Astrocyte (in vitro differentiated cells and primary cell): ENCODE measurements at regions not wholly inside any gene's neighbourhood (a gene's known extent, or its start where the extent isn't known, plus 50 kb on each side); places are given as distances from the start of the nearest gene placed in this dataset.

Source experiments
- DNase-seq: peaks from one replicate; pipeline ENCODE4 v3.0.0-alpha.2; 2010; ENCODE audit warnings: low read depth
- FAIRE-seq: peaks from 2 replicates; lab custom pipeline; 2011; peaks lifted over from hg19 to GRCh38; lab: Jason Lieb, UNC
- H2AFZ ChIP-seq: 2 replicates; pipeline ENCODE4 v1.6.0; 2012; ENCODE audit warnings: low read depth, low read length, inconsistent platforms
- H3K27ac ChIP-seq: 2 replicates; pipeline ENCODE4 v1.5.1; 2011; ENCODE audit warnings: low read depth, low read length, inconsistent platforms
- H3K27me3 ChIP-seq: 2 replicates; pipeline ENCODE4 v1.6.0; 2011; ENCODE audit warnings: low read length, inconsistent platforms; ENCODE audit not compliant: insufficient read depth
- H3K36me3 ChIP-seq: 2 replicates; pipeline ENCODE4 v1.5.1; 2011; ENCODE audit warnings: low read length, inconsistent platforms; ENCODE audit not compliant: insufficient read depth
- H3K4me1 ChIP-seq: 2 replicates; pipeline ENCODE4 v1.5.1; 2011; ENCODE audit warnings: low read length, inconsistent platforms; ENCODE audit not compliant: insufficient read depth
- H3K4me2 ChIP-seq: 2 replicates; pipeline ENCODE4 v1.6.0; 2012; ENCODE audit warnings: low read length, inconsistent platforms
- H3K4me3 ChIP-seq: 2 replicates; pipeline ENCODE4 v1.5.1; 2011; ENCODE audit warnings: low read depth, mild to moderate bottlenecking, low read length, inconsistent platforms; ENCODE audit not compliant: insufficient read depth
- H3K79me2 ChIP-seq: 2 replicates; pipeline ENCODE4 v1.6.0; 2012; ENCODE audit warnings: mild to moderate bottlenecking, low read length, inconsistent platforms; ENCODE audit not compliant: insufficient read depth
- H3K9ac ChIP-seq: 2 replicates; pipeline ENCODE4 v1.6.0; 2012; ENCODE audit warnings: mild to moderate bottlenecking, low read length, inconsistent platforms
- H3K9me3 ChIP-seq: 2 replicates; pipeline ENCODE4 v1.5.1; 2012; ENCODE audit warnings: low read depth, mild to moderate bottlenecking, low read length, inconsistent platforms; ENCODE audit not compliant: insufficient read depth
- H4K20me1 ChIP-seq: 2 replicates; pipeline ENCODE4 v1.6.0; 2012; ENCODE audit warnings: low read length, inconsistent platforms; ENCODE audit not compliant: insufficient read depth
- H3K27ac Mint-ChIP-seq: one replicate; pipeline ENCODE4 v1.8.0; 2021; ENCODE audit warnings: mild to moderate bottlenecking, mixed read lengths; ENCODE audit not compliant: unreplicated experiment
- H3K27me3 Mint-ChIP-seq: one replicate; pipeline ENCODE4 v1.8.0; 2021; ENCODE audit warnings: low read depth, mixed read lengths; ENCODE audit not compliant: unreplicated experiment
- H3K36me3 Mint-ChIP-seq: one replicate; pipeline ENCODE4 v1.8.0; 2021; ENCODE audit warnings: low read depth, mixed read lengths; ENCODE audit not compliant: unreplicated experiment
- H3K4me1 Mint-ChIP-seq: one replicate; pipeline ENCODE4 v1.8.0; 2021; ENCODE audit warnings: low read depth, mixed read lengths; ENCODE audit not compliant: unreplicated experiment
- H3K4me3 Mint-ChIP-seq: one replicate; pipeline ENCODE4 v1.8.0; 2021; ENCODE audit warnings: mild to moderate bottlenecking, moderate library complexity, mixed read lengths; ENCODE audit not compliant: unreplicated experiment
- H3K9me3 Mint-ChIP-seq: one replicate; pipeline ENCODE4 v1.8.0; 2021; ENCODE audit warnings: mild to moderate bottlenecking, mixed read lengths; ENCODE audit not compliant: unreplicated experiment
- EZH2 ChIP-seq: IDR thresholded peaks from 2 replicates; pipeline ENCODE4 v1.6.1; 2012; ENCODE audit warnings: mild to moderate bottlenecking, low read length, inconsistent platforms; ENCODE audit not compliant: insufficient read depth
- TF ChIP-seq, protein P1 (sequence below): IDR thresholded peaks from 2 replicates; pipeline ENCODE4 v1.5.1; 2011; ENCODE audit warnings: low read depth, mild to moderate bottlenecking, inconsistent platforms, low read length, moderate library complexity; ENCODE audit not compliant: insufficient read depth

DNA sequence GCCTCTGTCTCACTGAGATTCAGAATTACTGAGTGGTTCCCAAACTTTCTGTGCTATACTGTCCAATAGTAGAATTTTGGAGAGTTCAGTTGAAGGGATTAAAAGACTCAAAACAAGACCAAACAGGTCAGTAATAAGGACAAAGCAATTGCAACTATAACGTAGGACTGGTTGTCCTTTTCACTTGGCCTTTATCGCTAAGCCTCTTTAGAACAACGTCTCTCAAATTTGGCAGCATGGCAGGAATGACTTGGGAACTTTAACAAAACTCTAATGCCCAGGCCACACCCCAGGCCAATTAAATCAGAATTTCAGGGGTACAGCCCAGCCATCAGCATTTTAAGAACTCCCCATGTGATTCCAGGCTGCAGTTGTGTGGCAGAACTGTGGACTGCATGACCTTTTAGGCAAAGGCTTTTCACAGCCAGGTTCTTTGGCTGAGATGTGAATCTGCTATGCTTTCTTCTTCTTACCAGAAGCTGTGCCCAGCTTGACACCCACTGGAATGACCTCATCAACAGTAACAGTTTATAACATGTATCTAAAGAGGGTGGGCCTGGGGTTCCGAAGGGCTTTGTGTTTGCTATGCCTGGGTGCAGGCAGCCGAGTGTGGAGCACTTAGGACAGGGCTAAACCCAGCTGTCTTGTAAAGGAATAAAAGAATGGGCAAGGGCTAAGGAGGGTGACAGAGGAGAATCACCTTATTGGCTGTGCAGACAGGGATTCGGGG is 226.2 kb upstream of the PRICKLE2 start:
- TF ChIP-seq, protein P1, sequence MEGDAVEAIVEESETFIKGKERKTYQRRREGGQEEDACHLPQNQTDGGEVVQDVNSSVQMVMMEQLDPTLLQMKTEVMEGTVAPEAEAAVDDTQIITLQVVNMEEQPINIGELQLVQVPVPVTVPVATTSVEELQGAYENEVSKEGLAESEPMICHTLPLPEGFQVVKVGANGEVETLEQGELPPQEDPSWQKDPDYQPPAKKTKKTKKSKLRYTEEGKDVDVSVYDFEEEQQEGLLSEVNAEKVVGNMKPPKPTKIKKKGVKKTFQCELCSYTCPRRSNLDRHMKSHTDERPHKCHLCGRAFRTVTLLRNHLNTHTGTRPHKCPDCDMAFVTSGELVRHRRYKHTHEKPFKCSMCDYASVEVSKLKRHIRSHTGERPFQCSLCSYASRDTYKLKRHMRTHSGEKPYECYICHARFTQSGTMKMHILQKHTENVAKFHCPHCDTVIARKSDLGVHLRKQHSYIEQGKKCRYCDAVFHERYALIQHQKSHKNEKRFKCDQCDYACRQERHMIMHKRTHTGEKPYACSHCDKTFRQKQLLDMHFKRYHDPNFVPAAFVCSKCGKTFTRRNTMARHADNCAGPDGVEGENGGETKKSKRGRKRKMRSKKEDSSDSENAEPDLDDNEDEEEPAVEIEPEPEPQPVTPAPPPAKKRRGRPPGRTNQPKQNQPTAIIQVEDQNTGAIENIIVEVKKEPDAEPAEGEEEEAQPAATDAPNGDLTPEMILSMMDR = no peak
- TF ChIP-seq EZH2 = no peak
- H3K27ac Mint-ChIP-seq = no peak overlapping the region

GRCh38 chr3:64450396-64450956 is 225.2 kb upstream of the PRICKLE2 start:
- peaks cover 8% of the 10 kb centered on the region for H3K36me3 Mint-ChIP-seq
- H3K9me3 ChIP-seq = no peaks in the 10 kb centered on the region
- peaks cover 16% of the 10 kb centered on the region for H3K4me1 Mint-ChIP-seq
- FAIRE-seq = no peak
- no peak overlapping the region for H3K9ac ChIP-seq
- no peak for TF ChIP-seq EZH2
- TF ChIP-seq, protein P1 = no peak
- H4K20me1 ChIP-seq = no peaks in the 10 kb centered on the region
- no peak overlapping the region for H3K4me2 ChIP-seq
- H3K4me3 ChIP-seq = no peak overlapping the region
- H3K27ac Mint-ChIP-seq = no peak overlapping the region
- no peak overlapping the region for H3K4me3 Mint-ChIP-seq
- H3K27me3 ChIP-seq = peaks cover 13% of the 10 kb centered on the region
- peaks cover 4% of the 10 kb centered on the region for H3K27me3 Mint-ChIP-seq
- H3K27ac ChIP-seq = no peak overlapping the region
- no peak for DNase-seq
- no peaks in the 10 kb centered on the region for H3K36me3 ChIP-seq
- peaks cover 9% of the 10 kb centered on the region for H3K4me1 ChIP-seq
- no peak overlapping the region for H2AFZ ChIP-seq
- H3K79me2 ChIP-seq = no peaks in the 10 kb centered on the region
- no peaks in the 10 kb centered on the region for H3K9me3 Mint-ChIP-seq

More for the DNA sequence above, 226.2 kb upstream of the PRICKLE2 start:
- Histone ChIP-seq H3K9me3 (no peaks in the 10 kb centered on the region), H2AFZ (no peak overlapping the region), H4K20me1 (no peaks in the 10 kb centered on the region), H3K27ac (no peak overlapping the region), H3K36me3 (no peaks in the 10 kb centered on the region), H3K9ac (no peak overlapping the region), H3K79me2 (no peaks in the 10 kb centered on the region), H3K4me2 (no peak overlapping the region), H3K4me3 (no peak overlapping the region), H3K27me3 (peaks cover 15% of the 10 kb centered on the region), H3K4me1 (peaks cover 9% of the 10 kb centered on the region)
- Mint-ChIP-seq H3K4me3 (no peak overlapping the region), H3K36me3 (peaks cover 8% of the 10 kb centered on the region), H3K9me3 (no peaks in the 10 kb centered on the region), H3K4me1 (peaks cover 16% of the 10 kb centered on the region), H3K27me3 (peaks cover 4% of the 10 kb centered on the region)
- no peak for FAIRE-seq
- no peak for DNase-seq

- no peak overlapping the region for H2AFZ ChIP-seq
- Mint-ChIP-seq H3K36me3 (peaks cover 5% of the 10 kb centered on the region), H3K4me3 (no peak overlapping the region), H3K9me3 (no peaks in the 10 kb centered on the region), H3K27ac (no peak overlapping the region), H3K4me1 (peaks cover 8% of the 10 kb centered on the region), H3K27me3 (peaks cover 4% of the 10 kb centered on the region)
- H3K9ac ChIP-seq = no peak overlapping the region
- H3K4me3 ChIP-seq = no peak overlapping the region
- H3K36me3 ChIP-seq = no peaks in the 10 kb centered on the region
- H3K27me3 ChIP-seq = peaks cover 14% of the 10 kb centered on the region
- no peak overlapping the region for H3K27ac ChIP-seq
- H4K20me1 ChIP-seq = no peaks in the 10 kb centered on the region
- H3K4me2 ChIP-seq = no peak overlapping the region
- H3K4me1 ChIP-seq = peaks cover 13% of the 10 kb centered on the region
- TF ChIP-seq, protein P1 = no peak
- no peak for TF ChIP-seq EZH2
- H3K9me3 ChIP-seq = no peaks in the 10 kb centered on the region
- FAIRE-seq (no peak), DNase-seq (no peak)
- no peaks in the 10 kb centered on the region for H3K79me2 ChIP-seq
These were observed 223.8 kb upstream of the PRICKLE2 start for GRCh38 chr3:64449026-64449425.
